CD14-positive monocyte (primary cell): ENCODE measurements at regions not wholly inside any gene's neighbourhood (a gene's known extent, or its start where the extent isn't known, plus 50 kb on each side); places are given as distances from the start of the nearest gene placed in this dataset.

Experiments used
- DNase-seq, 3 donors: peaks; one replicate each; pipeline ENCODE4 v3.0.0-alpha.2; 2011 to 2022
- H2AFZ ChIP-seq: 2 replicates; pipeline ENCODE4 v1.6.0; 2012; ENCODE audit warnings: mild to moderate bottlenecking, low read depth, low read length, inconsistent platforms; ENCODE audit not compliant: insufficient read depth, poor library complexity, severe bottlenecking
- H3K27ac ChIP-seq, 2 donors: 1 replicate in 1 of 2; 2 replicates in 1 of 2; pipeline ENCODE4 v1.5.1; 2012 to 2013; ENCODE audit warnings: low read length in 2 of 2, control low read depth in 1 of 2, inconsistent platforms in 1 of 2, low read depth in 1 of 2, mild to moderate bottlenecking in 1 of 2
- H3K27me3 ChIP-seq, 2 donors: one replicate each; pipeline versions ENCODE4 v1.6.0 to v1.6.1; 2011 to 2013; ENCODE audit warnings: low read length in 2 of 2; ENCODE audit not compliant: control insufficient read depth in 2 of 2, insufficient read depth in 2 of 2
- H3K36me3 ChIP-seq, 2 donors: replicated peaks in 1 of 2; 1 replicate in 1 of 2; 2 replicates in 1 of 2; pipeline versions ENCODE4 v1.5.1 to v1.6.1; 2012 to 2013; ENCODE audit warnings: low read length in 2 of 2, control low read depth in 1 of 2, inconsistent platforms in 1 of 2, mild to moderate bottlenecking in 1 of 2; ENCODE audit not compliant: insufficient read depth in 2 of 2, control insufficient read depth in 1 of 2
- H3K4me1 ChIP-seq, 2 donors: 1 replicate in 1 of 2; 2 replicates in 1 of 2; pipeline versions ENCODE4 v1.5.1 to v1.6.1; 2012 to 2013; ENCODE audit warnings: low read length in 2 of 2, control low read depth in 1 of 2, inconsistent platforms in 1 of 2, mild to moderate bottlenecking in 1 of 2, moderate library complexity in 1 of 2; ENCODE audit not compliant: insufficient read depth in 2 of 2, control insufficient read depth in 1 of 2
- H3K4me2 ChIP-seq: replicated peaks from 2 replicates; pipeline ENCODE3; 2012; ENCODE audit warnings: low read length, moderate library complexity, mild to moderate bottlenecking; ENCODE audit not compliant: poor library complexity, severe bottlenecking; ENCODE audit errors: extremely low read depth
- H3K4me3 ChIP-seq, 3 experiments: fragments of 200-600 bp in 1 of 3; sonication (generic) in 1 of 3; replicated peaks in 1 of 3; 1 replicate in 2 of 3; 2 replicates in 1 of 3; pipeline ENCODE4 v1.5.1; 2011 to 2013; ENCODE audit warnings: low read length in 3 of 3, mild to moderate bottlenecking in 3 of 3, control low read depth in 2 of 3, low read depth in 2 of 3, inconsistent platforms in 1 of 3, moderate library complexity in 1 of 3
- H3K79me2 ChIP-seq: 2 replicates; pipeline ENCODE4 v1.6.0; 2012; ENCODE audit warnings: mild to moderate bottlenecking, control low read depth, inconsistent platforms, low read length, moderate library complexity; ENCODE audit not compliant: insufficient read depth
- H3K9ac ChIP-seq: 2 replicates; pipeline ENCODE4 v1.6.0; 2017; ENCODE audit warnings: low read length, mild to moderate bottlenecking; ENCODE audit not compliant: insufficient read depth, poor library complexity, severe bottlenecking
- H3K9me3 ChIP-seq, 2 donors: replicated peaks in 1 of 2; 1 replicate in 1 of 2; 2 replicates in 1 of 2; pipeline versions ENCODE4 v1.5.1 to v1.6.1; 2012 to 2013; ENCODE audit warnings: low read length in 2 of 2, control low read depth in 1 of 2; ENCODE audit not compliant: control insufficient read depth in 1 of 2, insufficient read depth in 1 of 2
- H4K20me1 ChIP-seq: 2 replicates; pipeline ENCODE4 v1.6.0; 2012; ENCODE audit warnings: mild to moderate bottlenecking, low read length, control low read depth, moderate library complexity; ENCODE audit not compliant: insufficient read depth
- H3K27ac Mint-ChIP-seq, 7 donors: one replicate each; pipeline ENCODE4 v1.8.0; 2020; ENCODE audit warnings: mild to moderate bottlenecking in 7 of 7, mixed read lengths in 7 of 7, moderate library complexity in 6 of 7, inconsistent platforms in 2 of 7
- H3K27me3 Mint-ChIP-seq, 3 donors: one replicate each; pipeline ENCODE4 v1.8.0; 2021 to 2022; ENCODE audit warnings: low read depth in 3 of 3, mild to moderate bottlenecking in 3 of 3, mixed read lengths in 3 of 3, moderate library complexity in 3 of 3, inconsistent platforms in 1 of 3
- H3K36me3 Mint-ChIP-seq, 2 donors: one replicate each; pipeline ENCODE4 v1.8.0; 2020; ENCODE audit warnings: mixed read lengths in 2 of 2, inconsistent platforms in 1 of 2, mild to moderate bottlenecking in 1 of 2
- H3K4me1 Mint-ChIP-seq: one replicate; pipeline ENCODE4 v1.8.0; 2020; ENCODE audit warnings: mild to moderate bottlenecking, mixed read lengths
- H3K4me3 Mint-ChIP-seq, 2 donors: one replicate each; pipeline ENCODE4 v1.8.0; 2020; ENCODE audit warnings: mild to moderate bottlenecking in 2 of 2, mixed read lengths in 2 of 2, moderate library complexity in 1 of 2
- H3K9me3 Mint-ChIP-seq, 7 donors: one replicate each; pipeline ENCODE4 v1.8.0; 2020 to 2022; ENCODE audit warnings: mixed read lengths in 7 of 7, mild to moderate bottlenecking in 6 of 7, moderate library complexity in 6 of 7, inconsistent platforms in 2 of 7
- WGBS: methylation state at CpG from one replicate; pipeline ENCODE4 v1.1.5; 2013; ENCODE audit warnings: missing lambda C conversion rate; ENCODE audit not compliant: insufficient coverage; 5-methylcytosine and 5-hydroxymethylcytosine counted together
- intact Hi-C, 2 donors: fragments of 100-400 bp; cut with micrococcal nuclease; formaldehyde crosslinking; loops; one replicate each; pipeline versions ENCODE4 v1.15.0 to v1.15.1; 2023
- TF ChIP-seq, protein P1 (sequence below): fragments of 200-600 bp; IDR thresholded peaks from one replicate; pipeline ENCODE4 v1.8.0; 2022; ENCODE audit warnings: antibody characterized with exemption, mild to moderate bottlenecking

DNA sequence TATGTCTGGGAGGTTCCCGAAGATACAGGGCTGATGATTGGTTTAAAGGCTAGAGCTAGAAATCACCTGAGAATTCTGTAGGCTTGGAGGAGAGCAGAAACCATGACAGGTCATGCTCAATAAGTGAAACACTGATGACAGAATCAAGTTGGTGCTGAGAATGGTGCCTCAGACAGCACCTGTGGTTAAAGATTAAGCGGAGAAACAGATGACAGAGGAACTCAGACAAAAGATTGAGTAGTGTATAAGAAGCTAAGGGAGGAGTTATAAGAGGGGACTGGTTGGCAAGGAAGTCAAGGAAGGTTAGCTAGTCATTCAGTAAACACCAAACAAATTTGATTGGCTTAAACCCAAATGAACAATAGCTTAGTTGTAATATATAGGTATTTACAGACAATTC is 385.4 kb upstream of the CNKSR2 start:
- Histone ChIP-seq H3K4me3 (no peak overlapping the region), H3K27ac (no peak overlapping the region), H3K9ac (no peak overlapping the region), H3K27me3 (no peaks in the 10 kb centered on the region), H4K20me1 (no peaks in the 10 kb centered on the region), H3K9me3 (no peaks in the 10 kb centered on the region), H2AFZ (no peak overlapping the region), H3K4me1 (no peaks in the 10 kb centered on the region), H3K4me2 (no peak overlapping the region), H3K79me2 (no peaks in the 10 kb centered on the region), H3K36me3 (no peaks in the 10 kb centered on the region)
- no peaks in the 10 kb centered on the region for H3K36me3 Mint-ChIP-seq
- no peak for DNase-seq
- peak overlapping the region in 1 of 7 donors; percentile 33 for H3K27ac Mint-ChIP-seq
- WGBS, result no CpG with 5 or more reads among the region's 2 CpGs
- intact Hi-C loops, result no loop called here
- no peaks in the 10 kb centered on the region for H3K4me1 Mint-ChIP-seq
- peaks cover 2 to 14% (median 7%) of the 10 kb centered on the region in 7 donors for H3K9me3 Mint-ChIP-seq
- peaks cover 0 to 2% (median 0%) of the 10 kb centered on the region in 3 donors for H3K27me3 Mint-ChIP-seq
- TF ChIP-seq, protein P1, sequence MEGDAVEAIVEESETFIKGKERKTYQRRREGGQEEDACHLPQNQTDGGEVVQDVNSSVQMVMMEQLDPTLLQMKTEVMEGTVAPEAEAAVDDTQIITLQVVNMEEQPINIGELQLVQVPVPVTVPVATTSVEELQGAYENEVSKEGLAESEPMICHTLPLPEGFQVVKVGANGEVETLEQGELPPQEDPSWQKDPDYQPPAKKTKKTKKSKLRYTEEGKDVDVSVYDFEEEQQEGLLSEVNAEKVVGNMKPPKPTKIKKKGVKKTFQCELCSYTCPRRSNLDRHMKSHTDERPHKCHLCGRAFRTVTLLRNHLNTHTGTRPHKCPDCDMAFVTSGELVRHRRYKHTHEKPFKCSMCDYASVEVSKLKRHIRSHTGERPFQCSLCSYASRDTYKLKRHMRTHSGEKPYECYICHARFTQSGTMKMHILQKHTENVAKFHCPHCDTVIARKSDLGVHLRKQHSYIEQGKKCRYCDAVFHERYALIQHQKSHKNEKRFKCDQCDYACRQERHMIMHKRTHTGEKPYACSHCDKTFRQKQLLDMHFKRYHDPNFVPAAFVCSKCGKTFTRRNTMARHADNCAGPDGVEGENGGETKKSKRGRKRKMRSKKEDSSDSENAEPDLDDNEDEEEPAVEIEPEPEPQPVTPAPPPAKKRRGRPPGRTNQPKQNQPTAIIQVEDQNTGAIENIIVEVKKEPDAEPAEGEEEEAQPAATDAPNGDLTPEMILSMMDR, result no peak
- no peak overlapping the region for H3K4me3 Mint-ChIP-seq

DNA sequence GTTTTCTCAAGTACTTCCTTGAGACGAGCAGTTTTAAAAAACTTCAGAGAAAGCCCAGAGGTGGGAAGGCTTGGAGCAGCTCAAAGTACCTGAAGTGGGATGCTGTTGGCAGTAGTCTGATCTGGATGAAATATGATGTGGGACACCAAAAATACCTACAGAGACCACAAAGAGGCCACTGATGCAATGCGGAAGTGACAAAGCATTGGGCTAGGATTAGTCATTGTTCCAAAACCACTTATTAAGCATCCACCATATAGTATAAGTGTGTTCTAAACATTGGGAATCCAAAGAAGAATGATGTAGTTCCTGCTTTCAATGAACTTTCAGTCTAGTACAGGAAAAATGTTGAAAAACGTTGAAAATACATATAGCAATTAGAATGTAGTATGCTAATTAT is 386.1 kb upstream of the CNKSR2 start:
- peaks cover 0 to 2% (median 0%) of the 10 kb centered on the region in 3 donors for H3K27me3 Mint-ChIP-seq
- no peak overlapping the region for H3K4me3 Mint-ChIP-seq

More for the DNA sequence above, 386.1 kb upstream of the CNKSR2 start:
- H3K9me3 Mint-ChIP-seq, result peaks cover 2 to 14% (median 7%) of the 10 kb centered on the region in 7 donors
- no peak for DNase-seq
- Histone ChIP-seq H3K4me2 (no peak overlapping the region), H3K4me1 (no peaks in the 10 kb centered on the region), H3K27ac (no peak overlapping the region), H3K27me3 (no peaks in the 10 kb centered on the region), H3K9me3 (no peaks in the 10 kb centered on the region), H2AFZ (no peak overlapping the region), H3K4me3 (no peak overlapping the region), H3K9ac (no peak overlapping the region), H4K20me1 (no peaks in the 10 kb centered on the region), H3K79me2 (no peaks in the 10 kb centered on the region), H3K36me3 (no peaks in the 10 kb centered on the region)
- H3K36me3 Mint-ChIP-seq, result no peaks in the 10 kb centered on the region
- intact Hi-C loops, result no loop called here
- no peaks in the 10 kb centered on the region for H3K4me1 Mint-ChIP-seq
- TF ChIP-seq, protein P1, result no peak
- no peak overlapping the region for H3K27ac Mint-ChIP-seq
- WGBS, result no CpG with 5 or more reads among the region's 3 CpGs
